GM23338 (cell line): ENCODE measurements at regions not wholly inside any gene's neighbourhood (a gene's known extent, or its start where the extent isn't known, plus 50 kb on each side); places are given as distances from the start of the nearest gene placed in this dataset.

Source experiments
- ATAC-seq: fragments of 200-7000 bp; cut with Tn5 transposase; 3 replicates; pipeline ENCODE4 v1.9.1; 2020
- DNase-seq: peaks from one replicate; pipeline ENCODE4 v3.0.0-alpha.2; 2015; ENCODE audit warnings: low spot score
- H2AFZ ChIP-seq: fragments of 200-600 bp; sonication (generic); 2 replicates; pipeline ENCODE4 v1.8.0; 2016; ENCODE audit warnings: antibody characterized with exemption, mild to moderate bottlenecking, moderate library complexity
- H3F3A ChIP-seq: fragments of 200-600 bp; sonication (generic); replicated peaks from 2 replicates; pipeline ENCODE4 v1.8.0; 2017; ENCODE audit warnings: antibody characterized with exemption, mixed run types, low read depth
- H3K27ac ChIP-seq: fragments of 200-600 bp; sonication (generic); 2 replicates; pipeline ENCODE4 v1.6.1; 2016; ENCODE audit warnings: low read depth
- H3K27me3 ChIP-seq: fragments of 200-600 bp; sonication (generic); 2 replicates; pipeline ENCODE4 v1.8.0; 2016; ENCODE audit warnings: mild to moderate bottlenecking, mixed run types, moderate library complexity; ENCODE audit not compliant: insufficient read depth
- H3K36me3 ChIP-seq: fragments of 200-600 bp; sonication (generic); 2 replicates; pipeline ENCODE4 v1.8.0; 2016; ENCODE audit warnings: mild to moderate bottlenecking; ENCODE audit not compliant: insufficient read depth
- H3K4me1 ChIP-seq: fragments of 200-600 bp; sonication (generic); 2 replicates; pipeline ENCODE4 v1.8.0; 2016; ENCODE audit warnings: mild to moderate bottlenecking, moderate library complexity; ENCODE audit not compliant: insufficient read depth
- H3K4me2 ChIP-seq: fragments of 200-600 bp; sonication (generic); 2 replicates; pipeline ENCODE4 v1.7.1; 2017; ENCODE audit warnings: mixed run types
- H3K4me3 ChIP-seq: fragments of 200-600 bp; sonication (generic); 2 replicates; pipeline ENCODE4 v1.6.1; 2016; ENCODE audit warnings: mixed run types
- H3K79me2 ChIP-seq: fragments of 200-600 bp; sonication (generic); replicated peaks from 2 replicates; pipeline ENCODE4 v1.8.0; 2017; ENCODE audit warnings: mild to moderate bottlenecking; ENCODE audit not compliant: insufficient read depth
- H3K9me2 ChIP-seq: fragments of 200-600 bp; sonication (generic); 2 replicates; pipeline ENCODE4 v1.8.0; 2017; ENCODE audit not compliant: insufficient read depth
- H4K20me1 ChIP-seq: fragments of 200-600 bp; sonication (generic); replicated peaks from 2 replicates; pipeline ENCODE4 v1.8.0; 2017; ENCODE audit warnings: mild to moderate bottlenecking; ENCODE audit not compliant: insufficient read depth
- H3K27ac Mint-ChIP-seq: 2 replicates; pipeline ENCODE4 v1.8.0; 2020; ENCODE audit warnings: inconsistent platforms, mild to moderate bottlenecking, moderate library complexity, mixed read lengths
- H3K27me3 Mint-ChIP-seq: 3 replicates; pipeline ENCODE4 v1.8.0; 2022; ENCODE audit warnings: low read depth, mild to moderate bottlenecking, moderate library complexity, mixed read lengths, inconsistent platforms; ENCODE audit not compliant: insufficient read depth, poor library complexity
- H3K36me3 Mint-ChIP-seq: 3 replicates; pipeline ENCODE4 v1.8.0; 2021; ENCODE audit warnings: low read depth, mild to moderate bottlenecking, inconsistent platforms, moderate library complexity, mixed read lengths
- H3K4me1 Mint-ChIP-seq: 3 replicates; pipeline ENCODE4 v1.8.0; 2020; ENCODE audit warnings: mild to moderate bottlenecking, inconsistent platforms, mixed read lengths
- H3K4me3 Mint-ChIP-seq: 3 replicates; pipeline ENCODE4 v1.8.0; 2021; ENCODE audit warnings: moderate library complexity, mild to moderate bottlenecking, inconsistent platforms, mixed read lengths
- H3K9me3 Mint-ChIP-seq: 3 replicates; pipeline ENCODE4 v1.8.0; 2020; ENCODE audit warnings: moderate library complexity, mild to moderate bottlenecking, inconsistent platforms, mixed read lengths
- CTCF ChIP-seq, 2 experiments: fragments of 200-600 bp in 1 of 2; sonication (generic) in 1 of 2; conservative IDR thresholded peaks; 2 replicates each; pipeline versions ENCODE4 v1.5.1 to v1.6.1; 2016 to 2017; ENCODE audit warnings: antibody characterized with exemption in 2 of 2, low read depth in 2 of 2, mild to moderate bottlenecking in 2 of 2, moderate library complexity in 1 of 2
- JUNB ChIP-seq: IDR thresholded peaks from one replicate; pipeline ENCODE4 v1.6.1; 2016; ENCODE audit warnings: antibody characterized with exemption; ENCODE audit not compliant: unreplicated experiment
- REST ChIP-seq: IDR thresholded peaks from one replicate; pipeline ENCODE4 v1.6.1; 2018; ENCODE audit warnings: antibody characterized with exemption; ENCODE audit not compliant: unreplicated experiment
- STAT1 ChIP-seq: IDR thresholded peaks from one replicate; pipeline ENCODE4 v1.6.1; 2016; ENCODE audit warnings: antibody characterized with exemption; ENCODE audit not compliant: unreplicated experiment
- ZNF114 ChIP-seq: fragments of 250-450 bp; sonication (Bioruptor Pico); IDR thresholded peaks from 2 replicates; pipeline ENCODE4 v1.5.0; 2020; ENCODE audit warnings: mild to moderate bottlenecking, moderate library complexity
- TF ChIP-seq, protein P1 (sequence below): IDR thresholded peaks from 2 replicates; pipeline ENCODE4 v1.6.1; 2016; ENCODE audit warnings: antibody characterized with exemption

DNA sequence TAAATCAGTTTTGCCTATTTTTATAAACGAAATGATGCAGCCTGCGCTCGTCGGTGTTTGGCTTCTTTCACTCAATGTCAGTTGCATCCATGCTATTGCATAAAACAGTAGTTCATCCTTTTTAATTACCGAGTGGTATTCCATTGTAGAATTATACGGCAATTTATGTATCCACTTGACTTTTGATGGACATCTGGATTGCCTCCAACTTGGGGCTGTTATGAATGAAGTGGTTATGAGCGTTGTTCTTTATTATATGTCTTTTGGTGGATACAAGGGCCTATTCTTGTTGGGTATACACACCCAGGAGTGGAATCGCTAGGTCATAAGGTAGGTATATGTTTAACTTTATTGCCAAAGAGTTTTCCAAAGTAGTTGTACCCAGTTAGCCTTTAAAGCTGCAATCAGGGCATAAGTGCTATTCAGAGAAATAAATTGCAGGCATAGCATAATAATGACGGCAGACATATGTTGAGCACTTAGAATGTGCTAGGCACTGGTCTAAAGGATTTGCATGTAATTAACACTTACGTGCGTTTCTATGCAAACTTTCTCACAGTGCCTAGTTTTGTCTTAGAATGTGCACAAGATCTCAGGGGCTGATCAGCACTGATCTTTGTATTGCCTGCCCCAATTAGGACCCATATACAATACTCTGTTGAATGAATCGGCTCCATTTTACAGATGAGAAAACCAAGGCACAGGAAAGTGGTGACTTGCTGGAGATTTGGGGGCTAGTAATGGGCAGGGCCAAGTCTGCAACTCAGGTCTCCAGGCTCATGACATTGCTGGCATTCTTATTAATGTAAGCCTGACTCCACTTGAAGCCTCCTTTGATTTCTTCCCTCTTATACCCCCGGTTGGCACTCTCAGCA lies 407.0 kb downstream of the BCOR start (continued):
- TF ChIP-seq CTCF (conservative IDR thresholded peaks at IDR 0.05; ENCODE audit: low read depth in 2 of 2) (no peak), STAT1 (no peak), JUNB (no peak)
- TF ChIP-seq, protein P1, sequence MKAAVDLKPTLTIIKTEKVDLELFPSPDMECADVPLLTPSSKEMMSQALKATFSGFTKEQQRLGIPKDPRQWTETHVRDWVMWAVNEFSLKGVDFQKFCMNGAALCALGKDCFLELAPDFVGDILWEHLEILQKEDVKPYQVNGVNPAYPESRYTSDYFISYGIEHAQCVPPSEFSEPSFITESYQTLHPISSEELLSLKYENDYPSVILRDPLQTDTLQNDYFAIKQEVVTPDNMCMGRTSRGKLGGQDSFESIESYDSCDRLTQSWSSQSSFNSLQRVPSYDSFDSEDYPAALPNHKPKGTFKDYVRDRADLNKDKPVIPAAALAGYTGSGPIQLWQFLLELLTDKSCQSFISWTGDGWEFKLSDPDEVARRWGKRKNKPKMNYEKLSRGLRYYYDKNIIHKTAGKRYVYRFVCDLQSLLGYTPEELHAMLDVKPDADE, result no peak

DNA sequence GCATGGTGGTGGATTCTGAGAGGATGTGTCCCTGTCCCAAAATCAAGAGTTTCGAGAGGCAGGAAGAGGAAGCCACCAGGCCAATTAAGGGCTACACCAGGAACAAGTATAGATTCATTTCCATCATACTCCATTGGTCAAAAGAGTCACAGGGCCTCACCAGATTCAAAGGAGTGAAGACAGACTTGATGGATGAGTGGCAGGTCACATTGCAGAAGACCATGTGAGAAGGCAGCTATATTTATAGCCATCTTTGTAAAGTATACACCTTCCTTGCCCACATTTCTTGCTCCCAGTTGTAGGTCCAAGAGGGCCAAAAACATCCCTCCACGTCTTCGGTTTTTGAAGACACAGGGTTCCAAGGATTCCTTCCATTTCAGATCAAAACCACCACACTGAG lies 406.0 kb downstream of the BCOR start:
- ATAC-seq, result no peak
- no peaks in the 10 kb centered on the region for H4K20me1 ChIP-seq
- Mint-ChIP-seq H3K4me1 (peaks cover 31% of the 10 kb centered on the region), H3K27ac (no peak overlapping the region), H3K27me3 (peaks cover 6% of the 10 kb centered on the region), H3K9me3 (peaks cover 10% of the 10 kb centered on the region), H3K4me3 (no peak overlapping the region), H3K36me3 (peaks cover 7% of the 10 kb centered on the region)
- no peaks in the 10 kb centered on the region for H3K79me2 ChIP-seq
- TF ChIP-seq ZNF114 (CRISPR knock-in tag) (no peak), REST (no peak)
- H3K27ac ChIP-seq, result no peak overlapping the region
- H3K4me1 ChIP-seq, result peaks cover 15% of the 10 kb centered on the region
- H3K9me2 ChIP-seq, result no peaks in the 10 kb centered on the region
- H2AFZ ChIP-seq, result no peak overlapping the region
- no peak for DNase-seq
- H3F3A ChIP-seq, result no peaks in the 10 kb centered on the region
- H3K4me2 ChIP-seq, result no peak overlapping the region
- 0 out of 2 replicates have a peak, but pooled peaks cover 8% of the 10 kb centered on the region for H3K27me3 ChIP-seq
- H3K36me3 ChIP-seq, result no peaks in the 10 kb centered on the region
- H3K4me3 ChIP-seq, result no peak overlapping the region
